ENCODE measurements at regions not wholly inside any gene's neighbourhood (a gene's known extent, or its start where the extent isn't known, plus 50 kb on each side); places are given as distances from the start of the nearest gene placed in this dataset.
"Not testable (repeated sequence)": the region's sequence is repeated elsewhere in the genome, so short reads cannot be mapped to it uniquely, and the experiment has no call there.

GRCh38 chr20:55522296-55522815 is 483.0 kb downstream of the CBLN4 start:
- no peak for TF ChIP-seq CTCF (IDR thresholded peaks at IDR 0.05; ENCODE audit: low read length, missing control alignments)
- DNase-seq (ENCODE audit: low read depth) = no peak
- no peak overlapping the region for H3K4me3 ChIP-seq (replicated peaks; ENCODE audit: low read depth, low read length)

- not testable (repeated sequence) for H3K4me3 ChIP-seq (replicated peaks; ENCODE audit: low read depth, low read length); DNase-seq (ENCODE audit: low read depth)
These were observed 487.7 kb downstream of the CBLN4 start for GRCh38 chr20:55517584-55517983.

- no peak for DNase-seq (ENCODE audit: low read depth)
- TF ChIP-seq CTCF (IDR thresholded peaks at IDR 0.05; ENCODE audit: low read length, missing control alignments) = no peak
- no peak overlapping the region for H3K4me3 ChIP-seq (replicated peaks; ENCODE audit: low read depth, low read length)
These were observed 489.5 kb downstream of the CBLN4 start for GRCh38 chr20:55515832-55516231.

GRCh38 chr20:55514531-55514930 is 490.8 kb downstream of the CBLN4 start:
- DNase-seq (ENCODE audit: low read depth) = no peak
- no peak for TF ChIP-seq CTCF (IDR thresholded peaks at IDR 0.05; ENCODE audit: low read length, missing control alignments)
- no peak overlapping the region for H3K4me3 ChIP-seq (replicated peaks; ENCODE audit: low read depth, low read length)

- no peak overlapping the region for H3K4me3 ChIP-seq (replicated peaks; ENCODE audit: low read depth, low read length)
- no peak for DNase-seq (ENCODE audit: low read depth)
- no peak for TF ChIP-seq CTCF (IDR thresholded peaks at IDR 0.05; ENCODE audit: low read length, missing control alignments)
These were observed 491.4 kb downstream of the CBLN4 start for GRCh38 chr20:55513954-55514353.

- TF ChIP-seq CTCF (IDR thresholded peaks at IDR 0.05; ENCODE audit: low read length, missing control alignments) = no peak
- no peak for DNase-seq (ENCODE audit: low read depth)
- H3K4me3 ChIP-seq (replicated peaks; ENCODE audit: low read depth, low read length) = no peak overlapping the region
These were observed 505.2 kb downstream of the CBLN4 start for GRCh38 chr20:55500130-55500529.

GRCh38 chr20:55488593-55488992 is 516.7 kb downstream of the CBLN4 start:
- no peak for DNase-seq (ENCODE audit: low read depth)
- no peak overlapping the region for H3K4me3 ChIP-seq (replicated peaks; ENCODE audit: low read depth, low read length)
- TF ChIP-seq CTCF (IDR thresholded peaks at IDR 0.05; ENCODE audit: low read length, missing control alignments) = no peak
